Natural killer cell (primary cell): ENCODE measurements at regions not wholly inside any gene's neighbourhood (a gene's known extent, or its start where the extent isn't known, plus 50 kb on each side); places are given as distances from the start of the nearest gene placed in this dataset.
"Not testable (repeated sequence)": the region's sequence is repeated elsewhere in the genome, so short reads cannot be mapped to it uniquely, and the experiment has no call there.

Experiments used
- ATAC-seq, 3 donors: fragments of 150-1000 bp in 2 of 3; fragments of 200-7000 bp in 1 of 3; cut with Tn5 transposase; 1 replicate in 1 of 3; 2 replicates in 2 of 3; pipeline ENCODE4 v1.10.0; 2021; ENCODE audit warnings: mild to moderate bottlenecking in 2 of 3, moderate library complexity in 2 of 3
- DNase-seq, 2 donors: peaks; one replicate each; pipeline versions ENCODE4 v3.0.0 to v3.0.0-alpha.2; 2013 to 2021; ENCODE audit warnings: mixed read lengths in 1 of 2
- H3K27ac ChIP-seq: one replicate; pipeline ENCODE4 v1.5.1; 2013; ENCODE audit warnings: mild to moderate bottlenecking, low read length
- H3K27me3 ChIP-seq: one replicate; pipeline ENCODE4 v1.6.1; 2013; ENCODE audit warnings: low read length; ENCODE audit not compliant: control insufficient read depth, insufficient read depth
- H3K36me3 ChIP-seq: one replicate; pipeline ENCODE4 v1.6.1; 2013; ENCODE audit warnings: low read length; ENCODE audit not compliant: control insufficient read depth, insufficient read depth
- H3K4me1 ChIP-seq: one replicate; pipeline ENCODE4 v1.6.1; 2013; ENCODE audit warnings: low read length; ENCODE audit not compliant: control insufficient read depth, insufficient read depth
- H3K4me3 ChIP-seq: one replicate; pipeline ENCODE4 v1.5.1; 2013; ENCODE audit warnings: low read length
- H3K9me3 ChIP-seq: one replicate; pipeline ENCODE4 v1.6.1; 2013; ENCODE audit warnings: low read length; ENCODE audit not compliant: control insufficient read depth, insufficient read depth
- H3K27ac Mint-ChIP-seq, 2 donors: one replicate each; pipeline ENCODE4 v1.8.0; 2022; ENCODE audit warnings: mild to moderate bottlenecking in 2 of 2, mixed read lengths in 2 of 2, moderate library complexity in 1 of 2
- H3K27me3 Mint-ChIP-seq, 2 donors: one replicate each; pipeline ENCODE4 v1.8.0; 2022; ENCODE audit warnings: low read depth in 2 of 2, mixed read lengths in 2 of 2
- H3K36me3 Mint-ChIP-seq: one replicate; pipeline ENCODE4 v1.8.0; 2022; ENCODE audit warnings: mixed read lengths
- H3K4me1 Mint-ChIP-seq, 2 donors: one replicate each; pipeline ENCODE4 v1.8.0; 2022; ENCODE audit warnings: mixed read lengths in 2 of 2
- H3K4me3 Mint-ChIP-seq: one replicate; pipeline ENCODE4 v1.8.0; 2022; ENCODE audit warnings: mild to moderate bottlenecking, moderate library complexity, mixed read lengths
- H3K9me3 Mint-ChIP-seq, 2 donors: one replicate each; pipeline ENCODE4 v1.8.0; 2022; ENCODE audit warnings: mixed read lengths in 2 of 2
- CTCF ChIP-seq: fragments of 200-600 bp; IDR thresholded peaks from one replicate; pipeline ENCODE4 v1.8.0; 2022; ENCODE audit warnings: antibody characterized with exemption
- WGBS: methylation state at CpG from one replicate; pipeline ENCODE4 v1.1.7; 2013; ENCODE audit warnings: missing lambda C conversion rate; ENCODE audit not compliant: insufficient coverage; 5-methylcytosine and 5-hydroxymethylcytosine counted together
- intact Hi-C: fragments of 100-400 bp; cut with micrococcal nuclease; formaldehyde crosslinking; loops from one replicate; pipeline ENCODE4 v1.14.2; 2022

GRCh38 chr7:1301054-1301881 lies 68.6 kb downstream of the UNCX start:
- Histone ChIP-seq H3K27me3 (peaks cover 3% of the 10 kb centered on the region), H3K4me3 (no peak overlapping the region), H3K9me3 (no peaks in the 10 kb centered on the region), H3K36me3 (no peaks in the 10 kb centered on the region), H3K27ac (no peak overlapping the region), H3K4me1 (peaks cover 14% of the 10 kb centered on the region)
- ATAC-seq (no peak), DNase-seq (no peak)
- H3K4me3 Mint-ChIP-seq: no peak overlapping the region
- peaks cover 0 to 7% of the 10 kb centered on the region in 2 donors for H3K27me3 Mint-ChIP-seq
- 52% methylated on average over 22 of the region's 23 CpGs for WGBS
- intact Hi-C loops: no loop called here
- H3K4me1 Mint-ChIP-seq: peaks cover 0 to 6% of the 10 kb centered on the region in 2 donors
- no peaks in the 10 kb centered on the region for H3K9me3 Mint-ChIP-seq
- no peak overlapping the region for H3K27ac Mint-ChIP-seq
- no peak for TF ChIP-seq CTCF
- H3K36me3 Mint-ChIP-seq: no peaks in the 10 kb centered on the region

- Mint-ChIP-seq H3K9me3 (no peaks in the 10 kb centered on the region), H3K4me3 (no peak overlapping the region), H3K27me3 (peaks cover 0 to 10% of the 10 kb centered on the region in 2 donors), H3K4me1 (peaks cover 0 to 2% of the 10 kb centered on the region in 2 donors), H3K36me3 (no peaks in the 10 kb centered on the region), H3K27ac (no peak overlapping the region)
- H3K27ac ChIP-seq: no peak overlapping the region
- intact Hi-C loops: no loop called here
- WGBS: 77% methylated on average over 16 of the region's 16 CpGs
- no peaks in the 10 kb centered on the region for H3K9me3 ChIP-seq
- peaks cover 8% of the 10 kb centered on the region for H3K4me1 ChIP-seq
- peaks cover 3% of the 10 kb centered on the region for H3K27me3 ChIP-seq
- H3K36me3 ChIP-seq: no peaks in the 10 kb centered on the region
- ATAC-seq (no peak), DNase-seq (no peak)
- H3K4me3 ChIP-seq: no peak overlapping the region
- TF ChIP-seq CTCF: no peak
Measured at GRCh38 chr7:1301882-1302251, 69.2 kb downstream of the UNCX start.

GRCh38 chr7:1302936-1303335 lies 70.3 kb downstream of the UNCX start:
- no peak for ATAC-seq
- Histone ChIP-seq H3K27ac (no peak overlapping the region), H3K4me1 (no peaks in the 10 kb centered on the region), H3K4me3 (no peak overlapping the region), H3K27me3 (no peaks in the 10 kb centered on the region), H3K9me3 (no peaks in the 10 kb centered on the region), H3K36me3 (no peaks in the 10 kb centered on the region)
- no peak overlapping the region for H3K27ac Mint-ChIP-seq
- no peak overlapping the region for H3K4me3 Mint-ChIP-seq
- no peaks in the 10 kb centered on the region for H3K4me1 Mint-ChIP-seq
- intact Hi-C loops: no loop called here
- no peaks in the 10 kb centered on the region for H3K36me3 Mint-ChIP-seq
- TF ChIP-seq CTCF: no peak
- H3K27me3 Mint-ChIP-seq: peaks cover 0 to 10% of the 10 kb centered on the region in 2 donors
- 77% methylated on average over 11 of the region's 11 CpGs for WGBS
- H3K9me3 Mint-ChIP-seq: no peaks in the 10 kb centered on the region
- no peak for DNase-seq

GRCh38 chr7:1304011-1304410 lies 71.3 kb downstream of the UNCX start:
- H3K27me3 Mint-ChIP-seq, H3K9me3 ChIP-seq, H3K4me1 Mint-ChIP-seq, H3K27ac ChIP-seq, H3K9me3 Mint-ChIP-seq, H3K4me1 ChIP-seq, ATAC-seq, H3K4me3 Mint-ChIP-seq, H3K27ac Mint-ChIP-seq, H3K36me3 Mint-ChIP-seq, H3K27me3 ChIP-seq, intact Hi-C loops, H3K4me3 ChIP-seq, H3K36me3 ChIP-seq, DNase-seq: not testable (repeated sequence)
- 74% methylated on average over 15 of the region's 15 CpGs for WGBS
